Lower lobe of right lung (tissue), 2 donors: ENCODE measurements at regions not wholly inside any gene's neighbourhood (a gene's known extent, or its start where the extent isn't known, plus 50 kb on each side); places are given as distances from the start of the nearest gene placed in this dataset.

Experiments used
- ATAC-seq, 2 donors: fragments of 200-7000 bp; cut with Tn5 transposase; one replicate each; pipeline ENCODE4 v1.9.1; 2020 to 2022; ENCODE audit warnings: mild to moderate bottlenecking in 2 of 2, moderate library complexity in 2 of 2
- DNase-seq: peaks from one replicate; pipeline ENCODE4 v3.0.0-alpha.2; 2020
- H3K27ac ChIP-seq: fragments of 200-600 bp; one replicate; pipeline ENCODE4 v1.8.0; 2022
- H3K27me3 ChIP-seq: fragments of 200-600 bp; one replicate; pipeline ENCODE4 v1.8.0; 2022; ENCODE audit warnings: low read depth
- H3K36me3 ChIP-seq: fragments of 200-600 bp; one replicate; pipeline ENCODE4 v1.8.0; 2022; ENCODE audit warnings: mild to moderate bottlenecking
- H3K4me1 ChIP-seq: fragments of 200-600 bp; one replicate; pipeline ENCODE4 v1.8.0; 2022
- H3K4me3 ChIP-seq: fragments of 200-600 bp; one replicate; pipeline ENCODE4 v1.8.0; 2022; ENCODE audit warnings: mild to moderate bottlenecking
- H3K9me3 ChIP-seq: fragments of 200-600 bp; one replicate; pipeline ENCODE4 v1.8.0; 2022
- CTCF ChIP-seq: fragments of 200-600 bp; IDR thresholded peaks from one replicate; pipeline ENCODE4 v1.8.0; 2022; ENCODE audit warnings: antibody characterized with exemption, mild to moderate bottlenecking
- intact Hi-C: fragments of 100-400 bp; cut with DNase I; formaldehyde crosslinking; loops from one replicate; pipeline ENCODE4 v1.11.0; 2022
- donor health status: DM: no; HTN: yes; CAD: no; lungs with severe emphysema.

- Histone ChIP-seq H3K27me3 (peaks cover 8% of the 10 kb centered on the region), H3K4me3 (no peak overlapping the region), H3K9me3 (no peaks in the 10 kb centered on the region), H3K36me3 (no peaks in the 10 kb centered on the region), H3K4me1 (no peaks in the 10 kb centered on the region), H3K27ac (no peak overlapping the region)
- TF ChIP-seq CTCF = no peak
- intact Hi-C loops = no loop called here
- DNase-seq (no peak), ATAC-seq (no peak)
Measured at GRCh38 chr6:33933101-33933500, 129.3 kb upstream of the MLN start.

- no peaks in the 10 kb centered on the region for H3K4me1 ChIP-seq
- DNase-seq (no peak), ATAC-seq (no peak)
- no peak overlapping the region for H3K27ac ChIP-seq
- no peak for TF ChIP-seq CTCF
- H3K4me3 ChIP-seq = no peak overlapping the region
- H3K27me3 ChIP-seq = peaks cover 8% of the 10 kb centered on the region
- intact Hi-C loops = no loop called here
- H3K9me3 ChIP-seq = no peaks in the 10 kb centered on the region
- no peaks in the 10 kb centered on the region for H3K36me3 ChIP-seq
Measured at GRCh38 chr6:33931799-33932198, 128.0 kb upstream of the MLN start.

- H3K36me3 ChIP-seq = no peaks in the 10 kb centered on the region
- no peak overlapping the region for H3K4me3 ChIP-seq
- no peak for DNase-seq
- no peaks in the 10 kb centered on the region for H3K9me3 ChIP-seq
- intact Hi-C loops = no loop called here
- no peak for TF ChIP-seq CTCF
- no peaks in the 10 kb centered on the region for H3K4me1 ChIP-seq
- no peak for ATAC-seq
- H3K27me3 ChIP-seq = peaks cover 8% of the 10 kb centered on the region
- H3K27ac ChIP-seq = no peak overlapping the region
Measured at GRCh38 chr6:33929575-33930288, 125.9 kb upstream of the MLN start.

- no peak for TF ChIP-seq CTCF
- Histone ChIP-seq H3K27me3 (peaks cover 8% of the 10 kb centered on the region), H3K27ac (no peak overlapping the region), H3K9me3 (no peaks in the 10 kb centered on the region), H3K4me1 (no peaks in the 10 kb centered on the region), H3K4me3 (no peak overlapping the region), H3K36me3 (no peaks in the 10 kb centered on the region)
- no peak for DNase-seq
- ATAC-seq = peak; percentile 25 to 36
- intact Hi-C loops = no loop called here
Measured at GRCh38 chr6:33927616-33928015, 123.8 kb upstream of the MLN start.

GRCh38 chr6:33927112-33927511, 123.3 kb upstream of the MLN start:
- H3K9me3 ChIP-seq = no peaks in the 10 kb centered on the region
- H3K4me1 ChIP-seq = no peaks in the 10 kb centered on the region
- DNase-seq = no peak
- no peaks in the 10 kb centered on the region for H3K36me3 ChIP-seq
- intact Hi-C loops = no loop called here
- H3K4me3 ChIP-seq = no peak overlapping the region
- no peak for TF ChIP-seq CTCF
- no peak overlapping the region for H3K27ac ChIP-seq
- ATAC-seq = no peak
- H3K27me3 ChIP-seq = peaks cover 2% of the 10 kb centered on the region
